HK-2 (cell line): ENCODE measurements at regions not wholly inside any gene's neighbourhood (a gene's known extent, or its start where the extent isn't known, plus 50 kb on each side); places are given as distances from the start of the nearest gene placed in this dataset.

ENCODE experiments used
- DNase-seq: peaks from one replicate; pipeline ENCODE4 v3.0.0-alpha.2; 2018; ENCODE audit not compliant: unreplicated experiment

- no peak for DNase-seq
Observed at GRCh38 chr9:118401546-118401945, 697.3 kb downstream of the TLR4 start.

GRCh38 chr9:118414676-118415075 is 710.5 kb downstream of the TLR4 start:
- no peak for DNase-seq

GRCh38 chr9:118418887-118419565 is 714.8 kb downstream of the TLR4 start:
- DNase-seq = no peak

GRCh38 chr9:118419676-118420075 is 715.5 kb downstream of the TLR4 start:
- DNase-seq = no peak

GRCh38 chr9:118422508-118422907 is 718.3 kb downstream of the TLR4 start:
- DNase-seq = no peak

GRCh38 chr9:118423021-118423420 is 718.8 kb downstream of the TLR4 start:
- no peak for DNase-seq

- DNase-seq = no peak
Observed at GRCh38 chr9:118423721-118424120, 719.5 kb downstream of the TLR4 start.

GRCh38 chr9:118426772-118427171 is 722.6 kb downstream of the TLR4 start:
- DNase-seq = no peak

GRCh38 chr9:118438810-118439209 is 734.6 kb downstream of the TLR4 start:
- DNase-seq = no peak

- no peak for DNase-seq
Observed at GRCh38 chr9:118439441-118439840, 735.2 kb downstream of the TLR4 start.

- no peak for DNase-seq
Observed at GRCh38 chr9:118444403-118444802, 740.2 kb downstream of the TLR4 start.

- no peak for DNase-seq
Observed at GRCh38 chr9:118446943-118447639, 742.9 kb downstream of the TLR4 start.

GRCh38 chr9:118449554-118449953 is 745.4 kb downstream of the TLR4 start:
- DNase-seq = no peak

GRCh38 chr9:118455259-118455658 is 751.1 kb downstream of the TLR4 start:
- DNase-seq = no peak

GRCh38 chr9:118455788-118456187 is 751.6 kb downstream of the TLR4 start:
- no peak for DNase-seq

GRCh38 chr9:118457171-118458000 is 753.2 kb downstream of the TLR4 start:
- no peak for DNase-seq

GRCh38 chr9:118459913-118460312 is 755.7 kb downstream of the TLR4 start:
- no peak for DNase-seq

GRCh38 chr9:118463419-118463818 is 759.2 kb downstream of the TLR4 start:
- DNase-seq = no peak

- no peak for DNase-seq
Observed at GRCh38 chr9:118473521-118473920, 769.3 kb downstream of the TLR4 start.

- no peak for DNase-seq
Observed at GRCh38 chr9:118478752-118479151, 774.5 kb downstream of the TLR4 start.

GRCh38 chr9:118482306-118482705 is 778.1 kb downstream of the TLR4 start:
- DNase-seq = no peak

GRCh38 chr9:118483677-118484076 is 779.5 kb downstream of the TLR4 start:
- no peak for DNase-seq

- DNase-seq = no peak
Observed at GRCh38 chr9:118503236-118503635, 799.0 kb downstream of the TLR4 start.
